Hindlimb muscle (tissue), 1 donor: ENCODE measurements at regions not wholly inside any gene's neighbourhood (a gene's known extent, or its start where the extent isn't known, plus 50 kb on each side); places are given as distances from the start of the nearest gene placed in this dataset.

Source experiments
- DNase-seq: peaks from one replicate; pipeline ENCODE4 v3.0.0-alpha.2; 2013

GRCh38 chr6:148112851-148113319, 229.8 kb upstream of the SASH1 start:
- DNase-seq, result no peak

GRCh38 chr6:148116001-148116400, 226.6 kb upstream of the SASH1 start:
- DNase-seq, result no peak

- DNase-seq, result no peak
These were observed 224.4 kb upstream of the SASH1 start for GRCh38 chr6:148118244-148118643.

GRCh38 chr6:148128014-148128730, 214.5 kb upstream of the SASH1 start:
- no peak for DNase-seq

- no peak for DNase-seq
These were observed 208.0 kb upstream of the SASH1 start for GRCh38 chr6:148134592-148134991.

GRCh38 chr6:148136586-148136985, 206.1 kb upstream of the SASH1 start:
- DNase-seq, result no peak

GRCh38 chr6:148137652-148138051, 205.0 kb upstream of the SASH1 start:
- no peak for DNase-seq

- no peak for DNase-seq
These were observed 204.1 kb upstream of the SASH1 start for GRCh38 chr6:148138573-148138972.

- DNase-seq, result no peak
These were observed 201.7 kb upstream of the SASH1 start for GRCh38 chr6:148140772-148141557.

GRCh38 chr6:148142821-148143220, 199.8 kb upstream of the SASH1 start:
- DNase-seq, result no peak

- DNase-seq, result no peak
These were observed 198.9 kb upstream of the SASH1 start for GRCh38 chr6:148143771-148144170.

GRCh38 chr6:148144917-148145521, 197.6 kb upstream of the SASH1 start:
- peak; percentile 70 for DNase-seq

GRCh38 chr6:148146717-148147462, 195.7 kb upstream of the SASH1 start:
- DNase-seq, result no peak

GRCh38 chr6:148147463-148147830, 195.2 kb upstream of the SASH1 start:
- no peak for DNase-seq

- DNase-seq, result no peak
These were observed 190.6 kb upstream of the SASH1 start for GRCh38 chr6:148151896-148152643.

- no peak for DNase-seq
These were observed 188.0 kb upstream of the SASH1 start for GRCh38 chr6:148154668-148155067.

- no peak for DNase-seq
These were observed 187.3 kb upstream of the SASH1 start for GRCh38 chr6:148155293-148155692.

- DNase-seq, result no peak
These were observed 184.8 kb upstream of the SASH1 start for GRCh38 chr6:148157841-148158240.

GRCh38 chr6:148164645-148165044, 178.0 kb upstream of the SASH1 start:
- no peak for DNase-seq

GRCh38 chr6:148166339-148166968, 176.2 kb upstream of the SASH1 start:
- DNase-seq, result peak; percentile 40

- DNase-seq, result no peak
These were observed 172.9 kb upstream of the SASH1 start for GRCh38 chr6:148169706-148170105.

- DNase-seq, result no peak
These were observed 172.4 kb upstream of the SASH1 start for GRCh38 chr6:148170286-148170685.
